ENCODE measurements at regions not wholly inside any gene's neighbourhood (a gene's known extent, or its start where the extent isn't known, plus 50 kb on each side); places are given as distances from the start of the nearest gene placed in this dataset.
"Not testable (repeated sequence)": the region's sequence is repeated elsewhere in the genome, so short reads cannot be mapped to it uniquely, and the experiment has no call there.

GRCh38 chr16:85533593-85533992 lies 79.5 kb upstream of the GSE1 start:
- not testable (repeated sequence) for DNase-seq

DNA sequence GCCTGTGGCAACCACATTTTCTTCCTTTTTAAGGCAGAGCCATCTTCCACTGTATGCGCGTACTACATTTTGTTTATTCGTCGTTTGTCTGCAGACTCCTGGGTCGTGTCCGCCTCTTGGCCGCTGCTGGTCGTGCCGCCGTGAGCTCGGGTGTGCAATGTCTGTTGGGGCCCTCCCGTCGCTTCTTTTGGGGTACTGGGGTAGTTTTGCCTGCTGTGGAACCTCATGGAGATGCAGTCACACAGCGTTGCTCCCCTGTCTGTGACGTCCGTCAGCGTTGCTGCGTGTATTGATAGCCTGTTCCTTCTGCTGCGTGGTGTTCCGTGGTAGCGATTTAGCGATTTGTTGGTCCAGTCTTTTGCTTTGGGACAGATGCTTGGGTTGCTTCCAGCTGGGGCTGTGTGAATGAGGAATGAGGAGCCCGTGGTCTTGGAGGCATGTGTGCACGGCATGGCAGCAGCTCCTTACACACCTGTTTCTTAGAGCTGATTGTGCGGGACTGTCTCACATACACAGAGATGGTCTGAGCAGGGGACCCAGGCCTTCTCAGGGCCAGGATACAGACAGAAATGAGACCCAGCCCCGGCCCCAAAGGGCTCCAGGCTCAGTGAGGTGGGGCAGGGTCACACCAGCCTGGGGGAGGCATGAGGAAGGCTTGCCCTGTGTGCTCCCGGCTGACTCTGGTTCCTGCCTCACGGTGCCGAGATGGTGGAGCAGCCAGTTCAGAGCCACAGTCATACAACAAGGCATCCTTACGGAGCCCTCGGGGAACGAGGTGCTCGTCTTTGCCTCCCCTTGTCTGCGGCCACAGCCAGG lies 78.4 kb upstream of the GSE1 start:
- no peak for DNase-seq

DNA sequence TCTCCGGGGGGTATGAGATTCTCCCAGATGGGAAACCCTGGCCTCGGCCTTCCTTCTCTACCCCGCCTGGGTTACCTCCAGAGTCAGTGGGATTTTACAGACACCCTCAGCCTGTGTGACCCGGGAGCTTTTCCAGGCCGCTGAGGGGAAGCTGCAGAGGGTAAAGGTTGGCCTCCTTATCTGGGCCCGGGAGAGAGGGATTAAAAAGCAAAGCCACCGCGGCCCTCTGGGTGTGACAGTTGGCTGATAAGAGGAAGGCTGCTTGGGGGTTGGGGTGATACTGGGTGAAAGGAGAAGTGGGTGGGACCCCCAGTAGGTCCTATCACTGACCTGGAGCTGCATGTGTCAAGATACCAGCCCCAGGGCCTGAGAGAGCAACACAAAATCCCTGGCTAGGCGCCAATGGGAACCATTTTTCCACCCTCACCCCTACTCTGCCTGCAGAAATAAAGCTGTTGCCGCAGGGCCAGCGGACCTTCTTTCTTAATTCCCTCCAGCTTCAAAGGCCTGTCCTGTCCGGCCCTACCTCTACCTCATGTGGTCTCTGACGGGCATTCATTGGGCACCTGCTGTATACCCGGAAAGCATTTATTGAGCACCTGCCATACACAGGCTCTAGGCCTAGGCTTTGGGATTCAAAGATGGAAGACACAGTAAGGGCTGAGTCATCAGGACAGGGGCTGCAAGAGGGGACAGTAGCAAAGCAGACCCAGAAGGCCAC lies 77.6 kb upstream of the GSE1 start:
- no peak for DNase-seq

GRCh38 chr16:85536073-85536410 lies 77.1 kb upstream of the GSE1 start:
- DNase-seq: no peak

- no peak for DNase-seq
Observed at GRCh38 chr16:85536411-85537330, 76.5 kb upstream of the GSE1 start.

GRCh38 chr16:85537331-85537788 lies 75.8 kb upstream of the GSE1 start:
- no peak for DNase-seq

GRCh38 chr16:85537795-85538401 lies 75.2 kb upstream of the GSE1 start:
- DNase-seq: no peak

DNA sequence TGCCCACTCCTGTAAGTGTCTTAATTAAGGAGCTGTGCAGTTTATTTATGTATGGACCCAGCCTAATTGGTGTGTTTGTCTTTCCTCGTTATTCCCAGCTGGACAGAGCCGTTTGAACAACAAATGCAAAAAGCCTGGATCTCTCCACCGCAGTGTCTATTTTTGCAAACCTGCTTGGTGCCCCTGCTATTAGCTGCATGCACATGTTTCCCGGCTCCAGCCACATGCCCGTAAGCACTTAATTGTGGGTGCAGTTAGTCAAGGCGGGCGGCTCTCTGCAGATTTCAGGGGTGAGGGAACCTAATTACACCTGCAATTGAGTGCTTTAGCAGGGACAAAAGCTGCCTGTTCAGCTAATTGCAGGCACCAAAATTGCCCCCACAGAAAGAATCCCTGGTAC lies 74.0 kb upstream of the GSE1 start:
- no peak for DNase-seq

- DNase-seq: no peak
Observed at GRCh38 chr16:85539629-85540291, 73.4 kb upstream of the GSE1 start.

- no peak for DNase-seq
Observed at GRCh38 chr16:85541181-85541580, 71.9 kb upstream of the GSE1 start.

- no peak for DNase-seq
Observed at GRCh38 chr16:85541619-85541979, 71.5 kb upstream of the GSE1 start.

DNA sequence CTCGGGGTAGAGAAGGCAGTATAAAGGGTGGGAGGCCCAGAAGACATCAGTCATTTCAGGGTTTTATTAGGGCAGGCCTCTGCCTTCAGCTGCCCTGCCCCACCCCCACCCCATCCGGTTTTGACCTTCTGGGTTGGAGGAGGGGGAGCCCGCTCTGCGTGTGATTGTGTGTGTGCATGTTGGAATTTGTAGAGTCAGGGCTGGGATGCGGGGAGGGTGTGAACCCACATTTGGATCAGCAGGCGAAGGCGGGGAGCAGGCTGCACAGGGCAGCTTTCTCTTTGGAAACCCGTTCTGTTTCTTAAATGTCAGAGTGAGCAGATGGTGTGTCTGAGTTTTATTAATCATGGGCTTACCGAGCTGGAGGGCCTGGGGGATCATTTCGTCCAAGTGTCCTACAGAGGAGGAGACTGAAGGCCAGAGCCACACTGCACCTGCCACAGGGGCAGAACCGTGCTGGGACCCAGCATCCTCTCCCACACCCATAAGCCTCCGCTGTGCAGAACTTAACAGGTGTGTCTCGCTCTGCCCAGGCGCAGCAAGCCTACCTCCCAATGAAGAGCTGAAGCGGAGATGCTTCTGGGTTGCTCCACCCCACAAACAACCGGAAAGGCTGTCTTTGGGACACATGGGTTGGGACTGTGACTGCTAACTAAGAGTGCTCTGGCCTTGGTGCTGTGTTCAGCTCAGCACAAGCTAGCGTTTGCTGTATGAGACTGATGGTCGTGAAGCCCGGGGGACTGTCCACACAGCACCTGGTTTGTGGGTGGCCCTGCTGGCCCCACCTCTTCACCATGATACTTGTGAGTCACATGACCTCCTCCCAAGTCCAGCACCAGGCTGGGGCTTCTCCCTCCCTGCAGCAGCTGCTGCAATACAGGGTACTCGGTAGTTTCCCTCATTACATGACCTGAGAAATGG lies 70.9 kb upstream of the GSE1 start:
- DNase-seq: no peak

DNA sequence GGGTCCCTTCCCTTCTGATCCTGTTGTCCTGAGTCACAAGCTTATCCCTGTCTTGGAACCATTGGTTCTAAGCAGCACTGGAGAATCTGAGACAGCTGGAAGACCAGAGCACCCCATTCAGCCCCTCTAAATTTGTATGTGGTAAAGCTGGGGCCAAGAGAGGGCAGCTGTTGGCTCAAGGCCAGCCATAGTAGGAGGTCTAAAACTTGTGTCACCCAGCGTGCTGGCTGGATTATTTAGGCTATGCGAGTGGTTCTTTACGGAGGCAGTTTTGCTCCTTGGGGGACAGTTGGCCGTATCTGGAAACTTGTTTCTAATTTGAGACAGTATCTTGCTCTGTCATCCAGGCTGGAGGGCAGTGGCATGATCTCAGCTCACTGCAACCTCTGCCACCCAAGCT lies 69.6 kb upstream of the GSE1 start:
- DNase-seq: no peak

DNA sequence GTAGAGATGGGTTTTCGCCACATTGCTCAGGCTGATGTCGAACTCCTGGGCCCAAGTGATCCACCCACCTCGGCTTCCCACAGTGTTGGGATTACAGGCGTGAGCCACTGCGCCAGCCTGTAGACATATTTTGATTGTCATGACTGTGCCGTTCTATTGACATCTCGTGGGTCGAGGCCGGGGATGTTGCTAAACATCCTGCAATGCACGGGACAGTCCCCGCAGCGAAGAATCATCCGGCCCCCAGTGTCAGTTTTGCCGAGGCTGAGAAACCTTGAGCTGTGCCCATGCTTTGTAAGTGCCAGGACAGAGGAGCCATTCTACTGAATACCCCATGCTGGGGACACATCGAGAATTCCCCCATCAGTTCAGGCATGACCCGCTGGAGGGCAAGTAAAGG lies 69.1 kb upstream of the GSE1 start:
- no peak for DNase-seq

DNA sequence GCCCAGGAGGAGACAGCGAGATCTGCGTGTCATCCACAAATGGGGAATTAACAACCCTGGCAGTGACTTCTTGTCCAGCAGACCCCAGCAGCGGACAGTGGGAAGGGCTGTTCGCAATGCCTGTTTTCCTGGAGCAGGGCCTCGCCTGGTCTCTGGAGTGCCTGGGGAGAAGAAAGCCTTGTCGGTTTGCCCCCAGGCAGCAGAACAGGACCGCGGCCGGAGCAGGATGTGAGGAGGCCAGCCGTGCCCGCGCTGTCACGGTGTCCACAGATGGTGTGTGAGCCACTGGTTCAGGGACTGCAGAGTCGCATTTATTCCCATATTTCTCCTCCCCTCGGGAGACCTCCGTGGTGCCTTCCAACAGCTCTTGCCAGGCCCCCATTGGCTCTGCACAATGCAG lies 68.5 kb upstream of the GSE1 start:
- DNase-seq: no peak

GRCh38 chr16:85545227-85545818 lies 67.8 kb upstream of the GSE1 start:
- no peak for DNase-seq

DNA sequence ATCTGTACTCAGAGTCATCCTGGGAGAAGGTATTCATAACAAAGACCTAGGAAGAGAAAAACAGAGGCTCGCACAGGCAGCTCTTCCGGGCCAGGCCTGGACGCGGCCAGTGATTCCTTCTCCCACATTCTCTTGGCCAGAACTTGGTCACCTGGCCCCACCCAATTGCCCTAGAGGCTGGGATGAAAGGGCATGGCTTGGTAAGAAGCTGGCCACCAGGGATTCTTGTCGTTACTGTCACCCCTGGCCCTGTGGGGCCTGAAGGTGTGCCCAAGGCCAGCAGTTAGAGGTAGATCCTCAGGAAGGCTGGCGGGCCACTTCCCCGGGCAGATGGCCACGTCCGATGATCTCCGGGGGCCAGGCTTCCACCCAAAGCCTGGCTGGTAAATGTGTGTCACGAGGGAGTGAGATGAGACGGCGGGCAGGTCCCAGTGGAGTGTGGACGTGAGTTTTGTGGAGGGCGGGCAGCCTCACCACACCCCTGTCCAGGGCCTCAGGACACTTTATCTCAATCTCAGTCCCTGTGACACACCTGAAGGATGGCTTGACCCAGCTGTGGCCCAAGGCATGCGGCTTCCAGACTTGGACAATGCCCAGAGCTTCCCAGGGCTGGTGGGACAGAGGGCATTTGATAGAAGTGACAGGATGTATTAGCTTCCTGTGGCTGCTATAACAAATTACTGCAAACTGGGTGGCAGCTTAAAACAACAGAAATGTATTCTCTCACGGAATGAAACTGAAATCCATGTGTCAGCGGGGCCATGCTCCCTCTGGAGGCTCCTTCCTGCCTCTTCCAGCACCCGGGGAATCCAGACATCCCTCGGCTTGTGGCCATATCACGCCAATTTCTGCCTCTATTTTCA lies 66.3 kb upstream of the GSE1 start:
- no peak for DNase-seq

- no peak for DNase-seq
Observed at GRCh38 chr16:85548375-85548774, 64.7 kb upstream of the GSE1 start.

DNA sequence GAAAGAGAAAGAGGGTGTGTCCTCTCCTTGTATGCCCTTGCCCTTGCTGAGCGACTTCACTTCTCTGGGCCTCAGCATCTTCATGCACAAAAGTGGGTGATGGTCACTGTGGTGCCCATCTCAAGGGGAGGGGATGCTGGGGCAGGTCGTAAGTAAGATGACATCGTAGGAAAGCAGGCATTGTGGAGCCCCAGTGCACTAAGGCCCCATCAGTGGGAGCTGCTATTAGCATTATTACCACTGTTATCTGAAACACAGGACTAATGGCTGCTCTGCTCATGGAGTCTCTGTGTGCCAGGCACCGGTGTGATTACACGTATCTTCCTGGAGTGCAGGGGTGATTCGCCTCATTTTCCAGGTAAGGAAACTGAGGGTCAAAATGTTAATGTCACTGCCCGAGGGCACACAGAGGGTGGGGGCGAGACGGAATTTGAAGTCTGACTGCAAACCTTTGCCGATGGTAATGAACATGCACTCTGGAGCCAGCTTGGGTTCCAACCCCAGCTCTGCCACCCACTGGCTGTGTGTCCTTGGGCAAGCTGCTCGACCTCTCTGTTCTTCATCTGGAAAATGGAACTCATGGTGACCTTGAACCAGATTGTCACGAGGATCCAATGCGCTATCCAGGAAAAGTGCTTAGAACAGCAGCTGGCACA lies 63.2 kb upstream of the GSE1 start:
- no peak for DNase-seq

Measured in NCI-H1694 treated with DMSO at 0.1 percent for 48 hours (cell line).